NB4 (cell line): ENCODE measurements at regions not wholly inside any gene's neighbourhood (a gene's known extent, or its start where the extent isn't known, plus 50 kb on each side); places are given as distances from the start of the nearest gene placed in this dataset.

Source experiments
- CTCF ChIP-seq: IDR thresholded peaks from one replicate; pipeline ENCODE4 v1.5.1; 2012; ENCODE audit warnings: low read depth, low read length
- MAX ChIP-seq: IDR thresholded peaks from 2 replicates; pipeline ENCODE4 v1.6.1; 2011; ENCODE audit warnings: low read depth, low read length
- MYC ChIP-seq: IDR thresholded peaks from 2 replicates; pipeline ENCODE4 v1.6.1; 2011; ENCODE audit warnings: low read depth, low read length
- POLR2A ChIP-seq: IDR thresholded peaks from 2 replicates; pipeline ENCODE4 v1.6.1; 2011; ENCODE audit warnings: mild to moderate bottlenecking; ENCODE audit not compliant: insufficient read length; ENCODE audit errors: extremely low read depth

DNA sequence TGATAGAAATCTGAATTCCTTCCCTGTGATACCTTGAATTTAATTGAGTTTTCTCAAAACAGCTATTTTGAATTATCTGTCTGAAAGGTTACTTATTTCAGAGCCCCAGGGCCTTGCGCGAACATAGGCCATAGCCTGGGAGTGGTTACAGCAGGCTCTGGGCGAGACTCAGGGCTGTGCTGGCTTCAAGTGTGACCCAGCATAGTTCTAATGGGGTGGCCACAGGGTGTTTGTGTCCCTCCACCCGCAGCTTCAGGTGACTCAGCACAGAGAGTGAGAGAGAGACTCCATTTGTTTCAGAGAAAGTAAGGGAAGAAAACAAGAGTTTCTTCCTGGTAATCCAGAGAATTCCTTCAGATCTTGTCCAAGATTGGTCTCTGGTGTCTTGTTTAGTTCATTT is 137.9 kb upstream of the POU3F3 start:
- TF ChIP-seq CTCF (no peak), POLR2A (no peak), MAX (no peak), MYC (no peak)
